CD4-positive, alpha-beta T cell treated with Interleukin-15 for 4 hours (primary cell): ENCODE measurements at regions not wholly inside any gene's neighbourhood (a gene's known extent, or its start where the extent isn't known, plus 50 kb on each side); places are given as distances from the start of the nearest gene placed in this dataset.
"Not testable (repeated sequence)": the region's sequence is repeated elsewhere in the genome, so short reads cannot be mapped to it uniquely, and the experiment has no call there.

Source experiments
- DNase-seq: peaks from one replicate; pipeline ENCODE4 v3.0.0-alpha.2; 2020; ENCODE audit warnings: low spot score

- DNase-seq: not testable (repeated sequence)
These were observed 121.1 kb upstream of the SESTD1 start for GRCh38 chr2:179385756-179386155.

GRCh38 chr2:179383975-179384374, 119.3 kb upstream of the SESTD1 start:
- DNase-seq: no peak

- DNase-seq: no peak
These were observed 112.7 kb upstream of the SESTD1 start for GRCh38 chr2:179377296-179377695.

- DNase-seq: no peak
These were observed 112.2 kb upstream of the SESTD1 start for GRCh38 chr2:179376881-179377280.

- no peak for DNase-seq
These were observed 109.2 kb upstream of the SESTD1 start for GRCh38 chr2:179373816-179374215.

- DNase-seq: not testable (repeated sequence)
These were observed 100.9 kb upstream of the SESTD1 start for GRCh38 chr2:179365561-179365960.

GRCh38 chr2:179355881-179356280, 91.2 kb upstream of the SESTD1 start:
- no peak for DNase-seq

GRCh38 chr2:179354739-179355537, 90.3 kb upstream of the SESTD1 start:
- no peak for DNase-seq

- DNase-seq: no peak
These were observed 89.7 kb upstream of the SESTD1 start for GRCh38 chr2:179354296-179354695.

- no peak for DNase-seq
These were observed 87.5 kb upstream of the SESTD1 start for GRCh38 chr2:179352181-179352580.

GRCh38 chr2:179351057-179351456, 86.4 kb upstream of the SESTD1 start:
- DNase-seq: no peak

- no peak for DNase-seq
These were observed 85.2 kb upstream of the SESTD1 start for GRCh38 chr2:179349670-179350303.

GRCh38 chr2:179348906-179349305, 84.3 kb upstream of the SESTD1 start:
- DNase-seq: no peak

GRCh38 chr2:179344970-179345369, 80.3 kb upstream of the SESTD1 start:
- DNase-seq: no peak

- DNase-seq: no peak
These were observed 79.8 kb upstream of the SESTD1 start for GRCh38 chr2:179344280-179344964.

GRCh38 chr2:179343945-179344279, 79.3 kb upstream of the SESTD1 start:
- DNase-seq: no peak

GRCh38 chr2:179341152-179341866, 76.7 kb upstream of the SESTD1 start:
- no peak for DNase-seq

GRCh38 chr2:179340678-179341077, 76.0 kb upstream of the SESTD1 start:
- DNase-seq: peak; percentile 7

GRCh38 chr2:179338681-179339080, 74.0 kb upstream of the SESTD1 start:
- no peak for DNase-seq

- DNase-seq: no peak
These were observed 72.3 kb upstream of the SESTD1 start for GRCh38 chr2:179336782-179337534.

GRCh38 chr2:179335732-179336131, 71.1 kb upstream of the SESTD1 start:
- DNase-seq: no peak

- no peak for DNase-seq
These were observed 68.3 kb upstream of the SESTD1 start for GRCh38 chr2:179332903-179333302.
